ENCODE measurements at regions not wholly inside any gene's neighbourhood (a gene's known extent, or its start where the extent isn't known, plus 50 kb on each side); places are given as distances from the start of the nearest gene placed in this dataset.

- no peak for FAIRE-seq
- DNase-seq (ENCODE audit: low read depth): no peak
- no peak for TF ChIP-seq CTCF (IDR thresholded peaks at IDR 0.05; ENCODE audit: insufficient read depth, low read length, severe bottlenecking)
- no peaks in the 10 kb centered on the region for H3K36me3 ChIP-seq (ENCODE audit: control insufficient read depth, insufficient read depth, low read length)
- no peak overlapping the region for H3K4me3 ChIP-seq (ENCODE audit: low read depth, low read length)
- no peaks in the 10 kb centered on the region for H3K27me3 ChIP-seq (ENCODE audit: control insufficient read depth, insufficient read depth, low read length)
Observed at GRCh38 chr13:111966933-111967332, 100.0 kb upstream of the SOX1 start.

- no peak for TF ChIP-seq CTCF (IDR thresholded peaks at IDR 0.05; ENCODE audit: insufficient read depth, low read length, severe bottlenecking)
- no peak overlapping the region for H3K4me3 ChIP-seq (ENCODE audit: low read depth, low read length)
- DNase-seq (ENCODE audit: low read depth) (no peak), FAIRE-seq (no peak)
- H3K36me3 ChIP-seq (ENCODE audit: control insufficient read depth, insufficient read depth, low read length): no peaks in the 10 kb centered on the region
- no peaks in the 10 kb centered on the region for H3K27me3 ChIP-seq (ENCODE audit: control insufficient read depth, insufficient read depth, low read length)
Observed at GRCh38 chr13:111967572-111968201, 99.3 kb upstream of the SOX1 start.

DNA sequence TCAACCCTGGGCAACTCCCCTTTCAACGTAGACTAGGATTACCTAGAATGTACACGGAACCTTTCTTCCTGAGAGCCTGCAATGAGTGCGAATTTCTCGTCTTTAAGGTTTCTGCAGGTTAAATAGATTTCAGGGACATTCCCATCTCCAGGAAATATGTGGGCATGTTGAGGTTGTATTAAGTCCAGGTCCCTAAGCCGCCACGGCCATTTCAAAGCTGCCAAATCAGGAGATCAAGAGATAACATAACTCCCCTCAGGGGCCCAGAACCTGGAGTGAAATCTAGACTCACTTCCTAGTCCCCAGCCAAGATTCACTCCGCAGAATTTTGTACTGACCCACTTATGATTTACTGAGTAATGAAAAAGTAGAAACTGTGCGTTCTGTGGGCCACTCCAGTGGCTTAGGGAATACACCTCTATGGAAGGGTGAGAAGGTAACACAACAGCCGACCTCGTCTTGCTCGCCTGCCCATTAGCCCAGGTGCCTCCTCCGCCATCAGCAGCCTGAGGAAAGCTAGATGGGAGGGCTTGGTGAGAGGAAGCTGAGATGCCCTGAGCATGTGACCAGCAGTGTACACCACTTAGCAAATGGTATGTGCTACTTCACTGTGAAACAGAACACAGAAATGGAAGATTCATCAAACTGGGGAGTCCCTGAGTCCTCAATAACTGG lies 98.5 kb upstream of the SOX1 start:
- Histone ChIP-seq H3K36me3 (ENCODE audit: control insufficient read depth, insufficient read depth, low read length) (no peaks in the 10 kb centered on the region), H3K27me3 (ENCODE audit: control insufficient read depth, insufficient read depth, low read length) (no peaks in the 10 kb centered on the region), H3K4me3 (ENCODE audit: low read depth, low read length) (no peak overlapping the region)
- peak; percentile 36 for FAIRE-seq
- no peak for TF ChIP-seq CTCF (IDR thresholded peaks at IDR 0.05; ENCODE audit: insufficient read depth, low read length, severe bottlenecking)
- no peak for DNase-seq (ENCODE audit: low read depth)

DNA sequence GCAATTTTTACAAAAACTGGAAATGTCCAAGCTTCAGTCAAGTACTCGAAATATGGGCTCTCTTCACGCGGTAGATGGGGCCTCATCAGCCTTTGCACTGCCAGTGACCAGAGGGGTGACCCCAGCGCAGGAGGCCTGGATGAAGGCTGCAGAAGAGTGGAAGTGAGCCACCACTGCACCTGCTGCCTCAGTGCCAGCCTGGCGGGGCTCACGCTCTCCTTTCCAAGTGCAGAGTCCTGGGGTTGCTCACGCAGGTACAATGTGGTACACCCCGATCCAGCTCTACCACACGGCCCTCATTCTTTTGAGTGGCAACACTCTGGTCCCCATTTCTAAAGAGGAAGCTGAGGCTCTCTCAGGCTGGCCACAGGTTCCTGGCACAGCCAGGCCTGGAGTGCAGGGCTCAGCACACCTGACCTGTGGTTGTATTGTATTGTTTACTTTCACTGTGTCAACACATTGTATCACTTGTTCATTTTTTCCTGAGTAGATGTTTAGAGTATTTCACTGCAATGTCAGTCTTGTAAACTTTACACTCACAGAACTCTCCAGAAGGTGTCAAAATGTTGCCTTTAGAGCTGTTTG lies 97.3 kb upstream of the SOX1 start:
- FAIRE-seq (no peak), DNase-seq (ENCODE audit: low read depth) (no peak)
- TF ChIP-seq CTCF (IDR thresholded peaks at IDR 0.05; ENCODE audit: insufficient read depth, low read length, severe bottlenecking): no peak
- no peaks in the 10 kb centered on the region for H3K27me3 ChIP-seq (ENCODE audit: control insufficient read depth, insufficient read depth, low read length)
- H3K4me3 ChIP-seq (ENCODE audit: low read depth, low read length): no peak overlapping the region
- no peaks in the 10 kb centered on the region for H3K36me3 ChIP-seq (ENCODE audit: control insufficient read depth, insufficient read depth, low read length)

- no peak overlapping the region for H3K4me3 ChIP-seq (ENCODE audit: low read depth, low read length)
- TF ChIP-seq CTCF (IDR thresholded peaks at IDR 0.05; ENCODE audit: insufficient read depth, low read length, severe bottlenecking): no peak
- no peaks in the 10 kb centered on the region for H3K27me3 ChIP-seq (ENCODE audit: control insufficient read depth, insufficient read depth, low read length)
- no peak for DNase-seq (ENCODE audit: low read depth)
- no peaks in the 10 kb centered on the region for H3K36me3 ChIP-seq (ENCODE audit: control insufficient read depth, insufficient read depth, low read length)
- peak; percentile 73 for FAIRE-seq
Observed at GRCh38 chr13:111970494-111971141, 96.3 kb upstream of the SOX1 start.
